MM.1S (cell line): ENCODE measurements at regions not wholly inside any gene's neighbourhood (a gene's known extent, or its start where the extent isn't known, plus 50 kb on each side); places are given as distances from the start of the nearest gene placed in this dataset.

Source experiments
- EZH2 ChIP-seq: fragments of 300-600 bp; sonication (generic); optimal IDR thresholded peaks from 2 replicates; pipeline ENCODE3; 2017; ENCODE audit warnings: low read depth, mild to moderate bottlenecking, antibody characterized with exemption, low read length, mixed read lengths
- EZH2phosphoT487 ChIP-seq: fragments of 300-600 bp; sonication (generic); IDR thresholded peaks from 2 replicates; pipeline ENCODE4 v1.6.1; 2018; ENCODE audit warnings: antibody characterized with exemption, low read length
- TF ChIP-seq, protein P1 (sequence below): fragments of 300-600 bp; sonication (generic); IDR thresholded peaks from 2 replicates; pipeline ENCODE4 v1.5.1; 2016; ENCODE audit warnings: antibody characterized with exemption, low read length, mixed read lengths

DNA sequence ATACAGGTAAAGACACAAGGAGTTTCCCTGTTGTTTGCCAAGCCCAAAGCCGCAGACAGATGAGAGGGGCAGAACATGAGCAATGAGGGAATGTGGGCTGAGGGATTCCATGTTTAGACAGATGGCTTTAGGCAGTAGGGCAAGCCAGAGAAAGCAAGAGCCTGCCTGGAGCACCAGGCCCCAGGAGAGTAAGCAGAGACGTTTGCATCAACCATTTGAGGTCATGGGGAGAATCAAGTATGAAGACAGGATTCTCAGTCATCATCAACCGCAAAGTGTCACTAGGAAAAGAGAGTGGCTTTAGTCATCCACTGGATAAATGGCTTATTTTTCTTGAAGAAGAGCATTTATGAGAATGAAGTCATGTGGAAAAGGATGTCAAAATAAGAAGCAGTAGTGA, 184.7 kb downstream of the COG6 start:
- TF ChIP-seq, protein P1, sequence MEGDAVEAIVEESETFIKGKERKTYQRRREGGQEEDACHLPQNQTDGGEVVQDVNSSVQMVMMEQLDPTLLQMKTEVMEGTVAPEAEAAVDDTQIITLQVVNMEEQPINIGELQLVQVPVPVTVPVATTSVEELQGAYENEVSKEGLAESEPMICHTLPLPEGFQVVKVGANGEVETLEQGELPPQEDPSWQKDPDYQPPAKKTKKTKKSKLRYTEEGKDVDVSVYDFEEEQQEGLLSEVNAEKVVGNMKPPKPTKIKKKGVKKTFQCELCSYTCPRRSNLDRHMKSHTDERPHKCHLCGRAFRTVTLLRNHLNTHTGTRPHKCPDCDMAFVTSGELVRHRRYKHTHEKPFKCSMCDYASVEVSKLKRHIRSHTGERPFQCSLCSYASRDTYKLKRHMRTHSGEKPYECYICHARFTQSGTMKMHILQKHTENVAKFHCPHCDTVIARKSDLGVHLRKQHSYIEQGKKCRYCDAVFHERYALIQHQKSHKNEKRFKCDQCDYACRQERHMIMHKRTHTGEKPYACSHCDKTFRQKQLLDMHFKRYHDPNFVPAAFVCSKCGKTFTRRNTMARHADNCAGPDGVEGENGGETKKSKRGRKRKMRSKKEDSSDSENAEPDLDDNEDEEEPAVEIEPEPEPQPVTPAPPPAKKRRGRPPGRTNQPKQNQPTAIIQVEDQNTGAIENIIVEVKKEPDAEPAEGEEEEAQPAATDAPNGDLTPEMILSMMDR, result no peak
- TF ChIP-seq EZH2 (no peak), EZH2phosphoT487 (no peak)
